NCI-H446 (cell line): ENCODE measurements at regions not wholly inside any gene's neighbourhood (a gene's known extent, or its start where the extent isn't known, plus 50 kb on each side); places are given as distances from the start of the nearest gene placed in this dataset.

Experiments used
- DNase-seq, 2 experiments: peaks; one replicate each; lab custom pipeline; 2025; lab: John Stamatoyannopoulos, UW

- DNase-seq, result no peak
Measured at GRCh38 chr6:23222724-23223123, 653.4 kb downstream of the HDGFL1 start.

GRCh38 chr6:23224540-23224939, 655.2 kb downstream of the HDGFL1 start:
- no peak for DNase-seq

- no peak for DNase-seq
Measured at GRCh38 chr6:23228439-23229024, 659.2 kb downstream of the HDGFL1 start.

GRCh38 chr6:23243854-23244253, 674.5 kb downstream of the HDGFL1 start:
- DNase-seq, result no peak

GRCh38 chr6:23244300-23244699, 674.9 kb downstream of the HDGFL1 start:
- no peak for DNase-seq

- no peak for DNase-seq
Measured at GRCh38 chr6:23245572-23245971, 676.2 kb downstream of the HDGFL1 start.

- DNase-seq, result no peak
Measured at GRCh38 chr6:23246896-23247295, 677.5 kb downstream of the HDGFL1 start.

GRCh38 chr6:23250556-23250955, 681.2 kb downstream of the HDGFL1 start:
- DNase-seq, result no peak

- DNase-seq, result no peak
Measured at GRCh38 chr6:23262864-23263263, 693.5 kb downstream of the HDGFL1 start.

- DNase-seq, result no peak
Measured at GRCh38 chr6:23265270-23265669, 695.9 kb downstream of the HDGFL1 start.

GRCh38 chr6:23266536-23266935, 697.2 kb downstream of the HDGFL1 start:
- no peak for DNase-seq

GRCh38 chr6:23267651-23268050, 698.3 kb downstream of the HDGFL1 start:
- DNase-seq, result no peak

GRCh38 chr6:23268348-23268747, 699.0 kb downstream of the HDGFL1 start:
- DNase-seq, result no peak

- no peak for DNase-seq
Measured at GRCh38 chr6:23269436-23269835, 700.1 kb downstream of the HDGFL1 start.

GRCh38 chr6:23272536-23272935, 703.2 kb downstream of the HDGFL1 start:
- DNase-seq, result no peak

- DNase-seq, result no peak
Measured at GRCh38 chr6:23277521-23278179, 708.3 kb downstream of the HDGFL1 start.

GRCh38 chr6:23278180-23278532, 708.8 kb downstream of the HDGFL1 start:
- no peak for DNase-seq

GRCh38 chr6:23280437-23280836, 711.1 kb downstream of the HDGFL1 start:
- DNase-seq, result no peak

GRCh38 chr6:23282252-23283021, 713.1 kb downstream of the HDGFL1 start:
- DNase-seq, result no peak

GRCh38 chr6:23293653-23294052, 724.3 kb downstream of the HDGFL1 start:
- no peak for DNase-seq

GRCh38 chr6:23301556-23301955, 732.2 kb downstream of the HDGFL1 start:
- no peak for DNase-seq

GRCh38 chr6:23302514-23302913, 733.1 kb downstream of the HDGFL1 start:
- no peak for DNase-seq

GRCh38 chr6:23305325-23305943, 736.1 kb downstream of the HDGFL1 start:
- DNase-seq, result no peak
